Chondrocyte (in vitro differentiated cells): ENCODE measurements at regions not wholly inside any gene's neighbourhood (a gene's known extent, or its start where the extent isn't known, plus 50 kb on each side); places are given as distances from the start of the nearest gene placed in this dataset.

Experiments used
- DNase-seq: peaks from one replicate; pipeline ENCODE4 v3.0.0; 2021; ENCODE audit warnings: mixed read lengths, low spot score
- H3K27ac Mint-ChIP-seq: one replicate; pipeline ENCODE4 v1.8.0; 2021; ENCODE audit warnings: mild to moderate bottlenecking, moderate library complexity, mixed read lengths; ENCODE audit not compliant: unreplicated experiment
- H3K27me3 Mint-ChIP-seq: 2 replicates; pipeline ENCODE4 v1.8.0; 2021; ENCODE audit warnings: low read depth, mixed read lengths
- H3K36me3 Mint-ChIP-seq: 2 replicates; pipeline ENCODE4 v1.8.0; 2021; ENCODE audit warnings: low read depth, mixed read lengths
- H3K4me1 Mint-ChIP-seq: 2 replicates; pipeline ENCODE4 v1.8.0; 2021; ENCODE audit warnings: low read depth, mild to moderate bottlenecking, mixed read lengths
- H3K4me3 Mint-ChIP-seq: one replicate; pipeline ENCODE4 v1.8.0; 2021; ENCODE audit warnings: mild to moderate bottlenecking, moderate library complexity, mixed read lengths; ENCODE audit not compliant: unreplicated experiment
- H3K9me3 Mint-ChIP-seq: 2 replicates; pipeline ENCODE4 v1.8.0; 2021; ENCODE audit warnings: low read depth, mixed read lengths
- TF ChIP-seq, protein P1 (sequence below): fragments of 200-600 bp; sonication (generic); IDR thresholded peaks from 2 replicates; pipeline ENCODE4 v1.5.0; 2021; ENCODE audit warnings: antibody characterized with exemption, mild to moderate bottlenecking, moderate library complexity

DNA sequence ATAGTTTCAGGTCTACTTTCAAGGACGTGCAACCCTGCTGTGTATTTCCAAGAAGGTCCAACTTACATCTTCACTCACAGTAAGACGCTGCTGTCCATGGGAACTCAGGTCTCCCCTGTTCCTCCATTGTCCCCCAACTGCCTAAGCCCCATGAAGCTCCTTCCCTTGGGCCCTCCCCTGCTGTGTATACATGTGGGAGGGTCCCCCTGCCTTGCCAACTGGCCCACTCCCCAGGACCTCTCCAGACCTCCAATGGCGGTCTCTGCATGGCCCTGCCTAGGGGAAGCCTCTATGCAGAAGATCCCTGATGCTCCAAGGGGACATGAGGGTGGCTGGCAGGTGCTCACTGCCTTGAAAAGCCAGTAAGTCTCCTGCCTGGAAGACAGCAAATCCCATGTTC lies 186.7 kb upstream of the CST7 start:
- no peaks in the 10 kb centered on the region for H3K4me1 Mint-ChIP-seq
- H3K4me3 Mint-ChIP-seq = no peak overlapping the region
- H3K36me3 Mint-ChIP-seq = no peaks in the 10 kb centered on the region
- peaks cover 13% of the 10 kb centered on the region for H3K9me3 Mint-ChIP-seq
- no peak overlapping the region for H3K27ac Mint-ChIP-seq
- TF ChIP-seq, protein P1, sequence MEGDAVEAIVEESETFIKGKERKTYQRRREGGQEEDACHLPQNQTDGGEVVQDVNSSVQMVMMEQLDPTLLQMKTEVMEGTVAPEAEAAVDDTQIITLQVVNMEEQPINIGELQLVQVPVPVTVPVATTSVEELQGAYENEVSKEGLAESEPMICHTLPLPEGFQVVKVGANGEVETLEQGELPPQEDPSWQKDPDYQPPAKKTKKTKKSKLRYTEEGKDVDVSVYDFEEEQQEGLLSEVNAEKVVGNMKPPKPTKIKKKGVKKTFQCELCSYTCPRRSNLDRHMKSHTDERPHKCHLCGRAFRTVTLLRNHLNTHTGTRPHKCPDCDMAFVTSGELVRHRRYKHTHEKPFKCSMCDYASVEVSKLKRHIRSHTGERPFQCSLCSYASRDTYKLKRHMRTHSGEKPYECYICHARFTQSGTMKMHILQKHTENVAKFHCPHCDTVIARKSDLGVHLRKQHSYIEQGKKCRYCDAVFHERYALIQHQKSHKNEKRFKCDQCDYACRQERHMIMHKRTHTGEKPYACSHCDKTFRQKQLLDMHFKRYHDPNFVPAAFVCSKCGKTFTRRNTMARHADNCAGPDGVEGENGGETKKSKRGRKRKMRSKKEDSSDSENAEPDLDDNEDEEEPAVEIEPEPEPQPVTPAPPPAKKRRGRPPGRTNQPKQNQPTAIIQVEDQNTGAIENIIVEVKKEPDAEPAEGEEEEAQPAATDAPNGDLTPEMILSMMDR = no peak
- no peaks in the 10 kb centered on the region for H3K27me3 Mint-ChIP-seq
- DNase-seq = no peak

DNA sequence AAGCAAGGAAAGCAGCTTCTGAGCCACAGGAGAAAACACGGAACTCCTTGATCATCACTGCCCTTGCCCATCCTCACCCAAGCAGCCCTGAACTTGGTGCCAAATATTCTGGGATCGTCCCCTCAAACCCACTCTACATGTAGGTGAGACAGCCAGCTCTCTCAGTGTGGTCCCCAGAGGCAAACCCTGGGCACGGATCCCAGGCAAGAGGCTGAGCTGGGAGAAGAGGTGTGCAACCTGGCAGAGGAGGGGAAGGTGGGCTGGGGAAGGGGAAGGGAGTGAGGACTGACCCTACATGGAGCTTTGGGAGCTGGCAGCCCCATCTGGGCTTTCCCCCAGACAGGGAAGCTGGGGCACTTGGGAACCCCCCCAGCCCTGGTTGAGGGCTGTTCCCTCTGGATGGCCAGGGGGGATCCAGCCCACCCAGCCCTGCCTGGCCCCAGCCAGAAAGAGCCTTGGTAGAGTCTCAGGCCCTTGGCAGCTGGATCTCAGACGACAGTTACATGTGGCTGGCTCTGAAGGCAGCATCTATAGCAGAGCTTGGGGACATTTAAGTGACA lies 186.2 kb upstream of the CST7 start:
- Mint-ChIP-seq H3K9me3 (peaks cover 13% of the 10 kb centered on the region), H3K27me3 (no peaks in the 10 kb centered on the region), H3K27ac (no peak overlapping the region), H3K4me3 (no peak overlapping the region), H3K36me3 (no peaks in the 10 kb centered on the region), H3K4me1 (no peaks in the 10 kb centered on the region)
- TF ChIP-seq, protein P1 = no peak
- DNase-seq = no peak

DNA sequence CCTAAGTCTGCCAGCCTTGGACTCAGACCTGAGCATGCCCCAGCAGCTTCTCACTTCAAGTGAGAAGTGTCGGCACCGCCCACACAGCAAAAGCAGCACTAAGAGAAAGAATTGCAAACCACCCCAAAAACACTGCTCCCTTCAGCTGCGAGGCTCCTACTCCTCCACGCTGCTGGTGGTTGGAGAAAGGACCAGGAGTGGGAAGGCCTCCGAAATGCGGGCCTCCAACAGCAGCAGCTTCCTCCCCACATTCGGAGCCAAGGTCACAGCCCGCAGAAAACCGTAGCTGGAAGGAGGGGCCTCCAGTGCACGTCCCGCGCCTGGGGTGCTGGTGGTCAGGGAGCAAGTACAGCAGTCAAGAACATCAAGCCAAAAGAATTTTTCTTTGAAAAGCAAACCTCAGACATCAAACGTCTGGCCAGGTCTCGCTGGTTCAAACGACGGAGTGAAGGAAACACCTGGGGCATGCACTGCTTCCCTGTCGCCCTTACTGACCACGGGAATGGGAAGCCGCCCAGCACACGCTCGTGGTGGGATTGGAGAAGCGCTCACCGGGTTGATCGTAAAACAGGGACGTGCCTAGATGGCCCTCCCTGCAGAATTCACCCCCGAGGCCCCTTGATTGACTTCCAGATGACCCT lies 185.6 kb upstream of the CST7 start:
- H3K9me3 Mint-ChIP-seq = peaks cover 13% of the 10 kb centered on the region
- no peak overlapping the region for H3K4me3 Mint-ChIP-seq
- no peak for DNase-seq
- no peaks in the 10 kb centered on the region for H3K27me3 Mint-ChIP-seq
- TF ChIP-seq, protein P1 = no peak
- no peaks in the 10 kb centered on the region for H3K36me3 Mint-ChIP-seq
- no peak overlapping the region for H3K27ac Mint-ChIP-seq
- peaks cover 3% of the 10 kb centered on the region for H3K4me1 Mint-ChIP-seq

DNA sequence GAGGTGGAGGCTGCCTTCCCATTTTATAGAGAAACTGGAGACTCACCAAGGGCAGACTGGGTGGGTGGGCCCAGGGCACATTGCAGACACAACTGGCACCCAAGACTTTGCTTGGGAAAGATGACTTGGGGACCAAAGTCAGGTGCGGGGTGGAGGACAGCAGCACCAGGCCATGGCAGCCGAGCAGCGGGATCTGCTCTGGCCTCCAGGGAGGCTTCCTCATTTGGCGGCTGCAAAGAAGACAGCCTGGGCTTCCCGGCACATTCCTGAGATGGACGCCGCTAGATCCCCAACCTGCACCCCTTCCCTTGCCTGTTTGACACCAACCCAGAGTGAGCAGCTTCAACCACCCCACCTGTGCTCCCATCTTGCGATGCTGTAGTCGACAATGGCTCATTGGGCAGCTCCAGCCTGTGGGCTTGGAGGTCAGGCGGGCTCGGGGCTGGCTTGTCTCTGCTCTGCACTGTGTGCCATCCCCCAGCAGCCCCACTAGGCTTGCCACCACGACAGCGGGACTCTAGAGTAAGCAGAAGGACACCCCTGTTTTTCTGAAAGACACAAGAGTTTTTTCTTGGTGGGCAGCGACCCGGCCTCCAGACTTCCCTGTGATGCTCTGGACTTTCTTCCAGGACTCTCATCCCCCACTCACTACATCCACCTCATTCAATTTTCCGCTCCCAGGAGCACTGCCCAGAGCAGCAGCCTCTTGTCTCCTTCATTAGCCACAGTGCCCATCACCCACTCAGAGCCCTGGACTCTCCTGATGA lies 184.9 kb upstream of the CST7 start:
- Mint-ChIP-seq H3K4me3 (no peak overlapping the region), H3K9me3 (peaks cover 13% of the 10 kb centered on the region), H3K36me3 (no peaks in the 10 kb centered on the region), H3K27ac (no peak overlapping the region), H3K4me1 (peaks cover 5% of the 10 kb centered on the region), H3K27me3 (no peaks in the 10 kb centered on the region)
- DNase-seq = no peak
- TF ChIP-seq, protein P1 = no peak

DNA sequence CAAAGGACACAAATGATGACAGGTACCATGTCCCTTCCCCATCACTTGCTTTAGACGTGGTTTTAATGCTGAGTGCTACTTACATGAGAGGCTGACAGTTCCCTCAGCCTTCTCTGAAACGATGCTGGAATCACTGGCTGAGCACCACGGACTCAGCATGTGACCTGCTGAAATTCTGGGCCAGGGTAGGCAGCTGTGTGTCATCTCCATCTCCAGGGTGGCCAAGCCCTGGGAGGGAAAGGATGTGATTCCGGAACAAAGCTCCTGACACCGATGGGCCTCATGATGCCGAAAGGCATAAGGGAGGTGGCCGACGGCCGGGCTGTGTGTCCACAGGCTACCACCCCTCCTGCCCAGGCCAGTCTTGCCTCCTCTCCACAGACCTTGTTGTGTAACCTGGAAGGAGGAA lies 184.3 kb upstream of the CST7 start:
- Mint-ChIP-seq H3K27me3 (no peaks in the 10 kb centered on the region), H3K4me3 (no peak overlapping the region)

More for the DNA sequence above, 184.3 kb upstream of the CST7 start:
- Mint-ChIP-seq H3K4me1 (peaks cover 5% of the 10 kb centered on the region), H3K36me3 (no peaks in the 10 kb centered on the region), H3K9me3 (peaks cover 11% of the 10 kb centered on the region), H3K27ac (no peak overlapping the region)
- TF ChIP-seq, protein P1 = no peak
- DNase-seq = no peak
